NCI-H774 (cell line): ENCODE measurements at regions not wholly inside any gene's neighbourhood (a gene's known extent, or its start where the extent isn't known, plus 50 kb on each side); places are given as distances from the start of the nearest gene placed in this dataset.

ENCODE experiments used
- DNase-seq: peaks from one replicate; lab custom pipeline; 2025; lab: John Stamatoyannopoulos, UW

- DNase-seq, result no peak
Observed at GRCh38 chr5:92930057-92930456, 651.0 kb downstream of the NR2F1-AS1 start.

- DNase-seq, result peak; percentile 85
Observed at GRCh38 chr5:92927291-92927778, 653.7 kb downstream of the NR2F1-AS1 start.

GRCh38 chr5:92923885-92924284 is 657.1 kb downstream of the NR2F1-AS1 start:
- DNase-seq, result no peak

- DNase-seq, result no peak
Observed at GRCh38 chr5:92922231-92922967, 658.6 kb downstream of the NR2F1-AS1 start.

- DNase-seq, result no peak
Observed at GRCh38 chr5:92917044-92917443, 664.0 kb downstream of the NR2F1-AS1 start.

GRCh38 chr5:92916036-92916435 is 665.0 kb downstream of the NR2F1-AS1 start:
- no peak for DNase-seq

- DNase-seq, result no peak
Observed at GRCh38 chr5:92912283-92912682, 668.7 kb downstream of the NR2F1-AS1 start.

- DNase-seq, result no peak
Observed at GRCh38 chr5:92911851-92912250, 669.2 kb downstream of the NR2F1-AS1 start.

GRCh38 chr5:92911293-92911692 is 669.7 kb downstream of the NR2F1-AS1 start:
- DNase-seq, result no peak

GRCh38 chr5:92909602-92909962 is 671.4 kb downstream of the NR2F1-AS1 start:
- no peak for DNase-seq

GRCh38 chr5:92908952-92909601 is 671.9 kb downstream of the NR2F1-AS1 start:
- no peak for DNase-seq

GRCh38 chr5:92907938-92908606 is 672.9 kb downstream of the NR2F1-AS1 start:
- no peak for DNase-seq

GRCh38 chr5:92906798-92907376 is 674.1 kb downstream of the NR2F1-AS1 start:
- DNase-seq, result no peak

GRCh38 chr5:92904021-92904420 is 677.0 kb downstream of the NR2F1-AS1 start:
- no peak for DNase-seq

- no peak for DNase-seq
Observed at GRCh38 chr5:92899611-92900010, 681.4 kb downstream of the NR2F1-AS1 start.

GRCh38 chr5:92896722-92897121 is 684.3 kb downstream of the NR2F1-AS1 start:
- DNase-seq, result no peak

GRCh38 chr5:92890841-92891244 is 690.2 kb downstream of the NR2F1-AS1 start:
- no peak for DNase-seq

- DNase-seq, result no peak
Observed at GRCh38 chr5:92889140-92889539, 691.9 kb downstream of the NR2F1-AS1 start.

GRCh38 chr5:92887254-92887653 is 693.8 kb downstream of the NR2F1-AS1 start:
- DNase-seq, result no peak

- DNase-seq, result no peak
Observed at GRCh38 chr5:92886751-92887150, 694.3 kb downstream of the NR2F1-AS1 start.

GRCh38 chr5:92885950-92886349 is 695.1 kb downstream of the NR2F1-AS1 start:
- DNase-seq, result no peak

- DNase-seq, result no peak
Observed at GRCh38 chr5:92884469-92884868, 696.5 kb downstream of the NR2F1-AS1 start.
